ENCODE measurements at regions not wholly inside any gene's neighbourhood (a gene's known extent, or its start where the extent isn't known, plus 50 kb on each side); places are given as distances from the start of the nearest gene placed in this dataset.

DNA sequence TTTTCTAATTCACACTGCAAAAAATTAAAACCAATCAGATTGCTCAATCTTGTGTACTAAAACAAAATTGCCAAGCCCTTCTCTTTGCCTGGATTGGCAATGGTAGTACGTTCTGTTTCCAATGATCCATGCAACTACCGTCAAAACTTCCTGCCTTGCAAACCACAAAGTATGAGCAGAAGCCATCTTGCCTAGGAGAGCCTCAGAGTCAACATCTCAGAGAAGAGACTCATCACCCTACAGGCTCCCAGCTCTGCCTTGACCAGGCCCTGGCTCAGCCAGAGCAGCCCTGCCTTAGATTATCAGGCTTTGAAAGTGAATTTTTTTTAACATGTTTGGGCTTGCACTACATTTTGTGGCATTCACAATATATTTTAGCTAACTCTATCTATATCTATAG is 574.1 kb downstream of the SATB2 start:
- TF ChIP-seq, protein P1, sequence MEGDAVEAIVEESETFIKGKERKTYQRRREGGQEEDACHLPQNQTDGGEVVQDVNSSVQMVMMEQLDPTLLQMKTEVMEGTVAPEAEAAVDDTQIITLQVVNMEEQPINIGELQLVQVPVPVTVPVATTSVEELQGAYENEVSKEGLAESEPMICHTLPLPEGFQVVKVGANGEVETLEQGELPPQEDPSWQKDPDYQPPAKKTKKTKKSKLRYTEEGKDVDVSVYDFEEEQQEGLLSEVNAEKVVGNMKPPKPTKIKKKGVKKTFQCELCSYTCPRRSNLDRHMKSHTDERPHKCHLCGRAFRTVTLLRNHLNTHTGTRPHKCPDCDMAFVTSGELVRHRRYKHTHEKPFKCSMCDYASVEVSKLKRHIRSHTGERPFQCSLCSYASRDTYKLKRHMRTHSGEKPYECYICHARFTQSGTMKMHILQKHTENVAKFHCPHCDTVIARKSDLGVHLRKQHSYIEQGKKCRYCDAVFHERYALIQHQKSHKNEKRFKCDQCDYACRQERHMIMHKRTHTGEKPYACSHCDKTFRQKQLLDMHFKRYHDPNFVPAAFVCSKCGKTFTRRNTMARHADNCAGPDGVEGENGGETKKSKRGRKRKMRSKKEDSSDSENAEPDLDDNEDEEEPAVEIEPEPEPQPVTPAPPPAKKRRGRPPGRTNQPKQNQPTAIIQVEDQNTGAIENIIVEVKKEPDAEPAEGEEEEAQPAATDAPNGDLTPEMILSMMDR (IDR thresholded peaks at IDR 0.05) = no peak
- TF ChIP-seq POLR2A (IDR thresholded peaks at IDR 0.05) (no peak), EP300 (IDR thresholded peaks at IDR 0.05) (no peak)

Measured in stomach (tissue), 4 donors.